HepG2 (cell line): ENCODE measurements at regions not wholly inside any gene's neighbourhood (a gene's known extent, or its start where the extent isn't known, plus 50 kb on each side); places are given as distances from the start of the nearest gene placed in this dataset.

Experiments
- ATAC-seq: fragments of 200-7000 bp; cut with Tn5 transposase; 3 replicates; pipeline ENCODE4 v1.9.1; 2020; ENCODE audit warnings: mild to moderate bottlenecking, moderate library complexity
- BruUV-seq: library from RNA; stranded (reverse); fragments of 400-500 nt; replicated peaks from 2 replicates; lab custom pipeline; 2021; lab: Mats Ljungman, UMichigan
- CTCF ChIA-PET: fragments of 300-600 bp; formaldehyde crosslinking; extraction: SDS; loops from one replicate; lab custom pipeline; 2021; ENCODE audit warnings: low total read pairs, inconsistent platforms, low intra/inter-chr PET ratio; lab: Yijun Ruan, JAX
- POLR2A ChIA-PET: fragments of 350-600 bp; sonication (Branson Sonifier 250); formaldehyde crosslinking; loops from one replicate; lab custom pipeline; 2020; ENCODE audit warnings: antibody characterized with exemption, inconsistent platforms; lab: Yijun Ruan, JAX
- DNase-seq: peaks from one replicate; pipeline ENCODE4 v3.0.0-alpha.2; 2015; ENCODE audit warnings: low spot score
- FAIRE-seq: peaks from 3 replicates; lab custom pipeline; 2011; peaks lifted over from hg19 to GRCh38; lab: Jason Lieb, UNC
- H2AFZ ChIP-seq: one replicate; pipeline ENCODE4 v1.6.1; 2011; ENCODE audit warnings: low read length, inconsistent platforms
- H3K27ac ChIP-seq: fragments of 300-600 bp; 3 replicates; pipeline ENCODE4 v1.8.0; 2011; ENCODE audit warnings: mixed run types, mild to moderate bottlenecking, mixed read lengths, low read length, inconsistent platforms; ENCODE audit not compliant: insufficient read depth; ENCODE audit errors: extremely low read length
- H3K27me3 ChIP-seq, 2 experiments: fragments of 200-600 bp in 1 of 2; 2 replicates in 1 of 2; 3 replicates in 1 of 2; pipeline versions ENCODE4 v1.6.0 to v1.8.0; 2011; ENCODE audit warnings: low read length in 2 of 2, mild to moderate bottlenecking in 2 of 2, moderate library complexity in 2 of 2, inconsistent platforms in 1 of 2; ENCODE audit not compliant: insufficient read depth in 2 of 2, control insufficient read depth in 1 of 2
- H3K36me3 ChIP-seq, 2 experiments: fragments of 200-600 bp in 1 of 2; replicated peaks in 1 of 2; 2 replicates in 1 of 2; 3 replicates in 1 of 2; pipeline versions ENCODE4 v1.5.1 to v1.8.0; 2011; ENCODE audit warnings: low read length in 2 of 2, inconsistent platforms in 1 of 2; ENCODE audit not compliant: insufficient read depth in 2 of 2, control insufficient read depth in 1 of 2
- H3K4me1 ChIP-seq: 2 replicates; pipeline ENCODE4 v1.5.1; 2012; ENCODE audit warnings: low read length, inconsistent platforms; ENCODE audit not compliant: insufficient read depth
- H3K4me2 ChIP-seq: 2 replicates; pipeline ENCODE4 v1.6.0; 2011; ENCODE audit warnings: low read depth, low read length, inconsistent platforms
- H3K4me3 ChIP-seq, 3 experiments: fragments of 200-600 bp in 1 of 3; sonication (generic), shearing (Covaris generic) in 1 of 3; replicated peaks in 1 of 3; 2 replicates each; pipeline ENCODE4 v1.5.1; 2011 to 2016; ENCODE audit warnings: low read length in 3 of 3, inconsistent platforms in 2 of 3, low read depth in 2 of 3, mild to moderate bottlenecking in 2 of 3, control low read depth in 1 of 3, mixed read lengths in 1 of 3; ENCODE audit not compliant: insufficient read depth in 1 of 3
- H3K79me2 ChIP-seq: one replicate; pipeline ENCODE4 v1.6.1; 2011; ENCODE audit warnings: low read length, inconsistent platforms; ENCODE audit not compliant: insufficient read depth
- H3K9ac ChIP-seq: 2 replicates; pipeline ENCODE4 v1.6.0; 2011; ENCODE audit warnings: mild to moderate bottlenecking, low read depth, low read length, inconsistent platforms; ENCODE audit not compliant: insufficient read depth
- H3K9me3 ChIP-seq: 2 replicates; pipeline ENCODE4 v1.5.1; 2012; ENCODE audit warnings: mild to moderate bottlenecking, low read length
- H4K20me1 ChIP-seq: 2 replicates; pipeline ENCODE4 v1.6.0; 2011; ENCODE audit warnings: inconsistent platforms, mild to moderate bottlenecking, low read length, moderate library complexity; ENCODE audit not compliant: insufficient read depth
- KAT8 ChIP-seq: IDR thresholded peaks from 2 replicates; pipeline ENCODE4 v1.6.1; 2016; ENCODE audit warnings: missing genetic modification reagents, missing compliant biosample characterization
- KLF16 ChIP-seq, 2 experiments: sonication (generic) in 1 of 2; formaldehyde crosslinking in 1 of 2; IDR thresholded peaks; 2 replicates each; pipeline versions ENCODE4 v1.6.1 to v1.8.0; 2016 to 2023; ENCODE audit warnings: missing genetic modification reagents in 2 of 2, missing compliant biosample characterization in 1 of 2
- RBM22 ChIP-seq: fragments of 200-400 bp; formaldehyde crosslinking; optimal IDR thresholded peaks from 2 replicates; pipeline ENCODE3; 2017; ENCODE audit warnings: mild to moderate bottlenecking, low read length, moderate library complexity
- THAP11 ChIP-seq: IDR thresholded peaks from 2 replicates; pipeline ENCODE4 v1.6.1; 2016; ENCODE audit warnings: missing biosample characterization, missing genetic modification reagents
- ZNF230 ChIP-seq: sonication (generic); formaldehyde crosslinking; IDR thresholded peaks from 2 replicates; pipeline ENCODE4 v1.4.0; 2020; ENCODE audit warnings: mild to moderate bottlenecking, missing genetic modification reagents
- ZNF260 ChIP-seq: sonication (generic); formaldehyde crosslinking; IDR thresholded peaks from 2 replicates; pipeline ENCODE4 v1.4.0; 2020; ENCODE audit warnings: missing genetic modification reagents, low read depth, mild to moderate bottlenecking, borderline replicate concordance
- ZNF737 ChIP-seq: sonication (generic); formaldehyde crosslinking; IDR thresholded peaks from 2 replicates; pipeline ENCODE4 v1.5.0; 2020; ENCODE audit warnings: missing genetic modification reagents, mild to moderate bottlenecking, borderline replicate concordance
- ZNF747 ChIP-seq: sonication (generic); formaldehyde crosslinking; IDR thresholded peaks from 2 replicates; pipeline ENCODE4 v1.8.1; 2023; ENCODE audit warnings: missing genetic modification reagents, mild to moderate bottlenecking, borderline replicate concordance
- WGBS: methylation state at CpG from one replicate; pipeline ENCODE4 v1.1.6; 2017; ENCODE audit warnings: low lambda C conversion rate; 5-methylcytosine and 5-hydroxymethylcytosine counted together
- in situ Hi-C: cut with HindIII; loops from 2 replicates; pipeline ENCODE4 v1.10.0; 2017; ENCODE audit warnings: low pct_unique_long_range_greater_than_20kb; ENCODE audit not compliant: extremely low pct_ligation_motif_present
- intact Hi-C: fragments of 100-400 bp; cut with micrococcal nuclease; formaldehyde crosslinking; loops from one replicate; pipeline ENCODE4 v1.10.0; 2022; ENCODE audit not compliant: unreplicated experiment
- TF ChIP-seq, protein P1 (sequence below): sonication (generic); formaldehyde crosslinking; IDR thresholded peaks from 2 replicates; pipeline ENCODE4 v1.4.0; 2020; ENCODE audit warnings: mild to moderate bottlenecking, missing genetic modification reagents
- TF ChIP-seq, protein P2 (sequence below), 2 experiments: fragments of 450-650 bp in 1 of 2; sonication (generic) in 1 of 2; formaldehyde crosslinking; IDR thresholded peaks; 2 replicates each; pipeline versions ENCODE4 v1.5.0 to v1.8.0; 2020 to 2022; ENCODE audit warnings: mild to moderate bottlenecking in 1 of 2, missing genetic modification reagents in 1 of 2

- TF ChIP-seq, protein P1, sequence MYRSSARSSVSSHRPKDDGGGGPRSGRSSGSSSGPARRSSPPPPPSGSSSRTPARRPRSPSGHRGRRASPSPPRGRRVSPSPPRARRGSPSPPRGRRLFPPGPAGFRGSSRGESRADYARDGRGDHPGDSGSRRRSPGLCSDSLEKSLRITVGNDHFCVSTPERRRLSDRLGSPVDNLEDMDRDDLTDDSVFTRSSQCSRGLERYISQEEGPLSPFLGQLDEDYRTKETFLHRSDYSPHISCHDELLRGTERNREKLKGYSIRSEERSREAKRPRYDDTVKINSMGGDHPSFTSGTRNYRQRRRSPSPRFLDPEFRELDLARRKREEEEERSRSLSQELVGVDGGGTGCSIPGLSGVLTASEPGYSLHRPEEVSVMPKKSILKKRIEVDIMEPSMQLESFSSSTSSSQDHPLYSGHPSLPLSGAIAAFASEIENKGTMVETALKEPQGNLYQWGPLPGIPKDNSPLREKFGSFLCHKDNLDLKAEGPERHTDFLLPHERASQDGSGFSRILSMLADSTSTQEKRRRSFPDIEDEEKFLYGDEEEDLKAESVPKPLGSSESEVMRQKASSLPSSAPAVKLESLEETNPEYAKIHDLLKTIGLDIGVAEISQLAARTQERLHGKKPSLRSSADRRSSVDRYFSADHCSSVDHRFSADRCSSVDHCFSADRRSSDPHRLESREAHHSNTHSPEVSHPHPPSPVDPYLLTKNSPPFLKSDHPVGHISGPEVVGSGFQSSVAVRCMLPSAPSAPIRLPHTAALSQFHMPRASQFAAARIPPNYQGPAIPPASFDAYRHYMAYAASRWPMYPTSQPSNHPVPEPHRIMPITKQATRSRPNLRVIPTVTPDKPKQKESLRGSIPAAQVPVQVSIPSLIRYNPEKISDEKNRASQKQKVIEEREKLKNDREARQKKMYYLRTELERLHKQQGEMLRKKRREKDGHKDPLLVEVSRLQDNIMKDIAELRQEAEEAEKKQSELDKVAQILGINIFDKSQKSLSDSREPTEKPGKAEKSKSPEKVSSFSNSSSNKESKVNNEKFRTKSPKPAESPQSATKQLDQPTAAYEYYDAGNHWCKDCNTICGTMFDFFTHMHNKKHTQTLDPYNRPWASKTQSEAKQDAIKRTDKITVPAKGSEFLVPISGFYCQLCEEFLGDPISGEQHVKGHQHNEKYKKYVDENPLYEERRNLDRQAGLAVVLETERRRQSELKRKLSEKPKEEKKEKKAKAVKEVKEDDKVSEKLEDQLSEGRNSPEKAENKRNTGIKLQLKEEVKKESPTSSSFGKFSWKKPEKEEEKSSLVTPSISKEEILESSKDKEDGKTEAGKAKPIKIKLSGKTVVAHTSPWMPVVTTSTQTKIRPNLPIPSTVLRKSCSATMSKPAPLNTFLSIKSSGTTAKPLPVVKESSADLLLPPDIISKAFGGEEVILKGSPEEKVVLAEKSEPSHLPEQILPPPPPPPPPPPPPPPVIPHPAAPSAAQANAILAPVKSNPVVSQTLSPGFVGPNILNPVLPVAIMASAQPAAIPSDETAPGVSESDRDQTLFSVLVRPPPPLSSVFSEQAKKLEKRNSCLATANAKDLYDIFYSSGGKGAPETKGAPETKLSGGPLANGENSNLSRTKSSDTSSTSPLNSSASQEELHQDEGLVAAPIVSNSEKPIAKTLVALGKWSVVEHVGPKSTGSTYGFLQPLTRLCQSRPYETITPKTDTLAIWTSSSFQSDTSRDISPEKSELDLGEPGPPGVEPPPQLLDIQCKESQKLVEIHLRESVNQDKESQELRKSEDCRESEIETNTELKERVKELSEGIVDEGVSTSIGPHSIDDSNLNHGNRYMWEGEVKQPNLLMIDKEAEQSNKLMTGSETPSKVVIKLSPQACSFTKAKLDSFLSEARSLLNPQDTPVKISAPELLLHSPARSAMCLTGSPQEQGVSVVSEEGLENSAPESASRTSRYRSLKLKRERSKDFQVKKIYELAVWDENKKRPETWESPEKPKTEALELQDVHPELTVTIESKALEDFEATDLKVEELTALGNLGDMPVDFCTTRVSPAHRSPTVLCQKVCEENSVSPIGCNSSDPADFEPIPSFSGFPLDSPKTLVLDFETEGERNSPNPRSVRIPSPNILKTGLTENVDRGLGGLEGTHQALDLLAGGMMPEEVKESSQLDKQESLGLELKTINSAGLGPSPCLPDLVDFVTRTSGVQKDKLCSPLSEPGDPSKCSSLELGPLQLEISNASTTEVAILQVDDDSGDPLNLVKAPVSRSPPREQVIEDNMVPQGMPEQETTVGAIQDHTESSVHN: no peak
- no peak for TF ChIP-seq ZNF260 (CRISPR knock-in tag)
- TF ChIP-seq KLF16 (CRISPR knock-in tag; IDR thresholded peaks at IDR 0.05): no peak
- no peak for TF ChIP-seq THAP11 (CRISPR knock-in tag)
Measured at GRCh38 chr3:1910322-1910721, 188.3 kb upstream of the CNTN4 start (continued).

- no peak overlapping the region for H3K9ac ChIP-seq
- H3K4me3 ChIP-seq: no peak overlapping the region
- 0% methylated on average over 4 of the region's 8 CpGs for WGBS
- BruUV-seq: no TSS peak
- intact Hi-C loops: no loop called here
- no peak overlapping the region for H3K4me2 ChIP-seq
- ATAC-seq: no peak
- in situ Hi-C loops: no loop called here
- H3K79me2 ChIP-seq: no peaks in the 10 kb centered on the region
- no peak overlapping the region for H3K27ac ChIP-seq
- H3K4me1 ChIP-seq: no peaks in the 10 kb centered on the region
- ChIA-PET CTCF (no interaction called here), POLR2A (no interaction called here)
- no peaks in the 10 kb centered on the region for H4K20me1 ChIP-seq
- H3K9me3 ChIP-seq: peaks cover 88% of the 10 kb centered on the region
- H3K27me3 ChIP-seq: no peaks in the 10 kb centered on the region
- no peak for FAIRE-seq
- H2AFZ ChIP-seq: no peak overlapping the region
- no peaks in the 10 kb centered on the region for H3K36me3 ChIP-seq
- no peak for DNase-seq
- TF ChIP-seq ZNF747 (CRISPR knock-in tag) (no peak), KAT8 (CRISPR knock-in tag) (no peak), ZNF737 (CRISPR knock-in tag) (no peak), RBM22 (no peak), ZNF230 (CRISPR knock-in tag) (no peak)
- TF ChIP-seq, protein P2, sequence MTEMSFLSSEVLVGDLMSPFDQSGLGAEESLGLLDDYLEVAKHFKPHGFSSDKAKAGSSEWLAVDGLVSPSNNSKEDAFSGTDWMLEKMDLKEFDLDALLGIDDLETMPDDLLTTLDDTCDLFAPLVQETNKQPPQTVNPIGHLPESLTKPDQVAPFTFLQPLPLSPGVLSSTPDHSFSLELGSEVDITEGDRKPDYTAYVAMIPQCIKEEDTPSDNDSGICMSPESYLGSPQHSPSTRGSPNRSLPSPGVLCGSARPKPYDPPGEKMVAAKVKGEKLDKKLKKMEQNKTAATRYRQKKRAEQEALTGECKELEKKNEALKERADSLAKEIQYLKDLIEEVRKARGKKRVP (CRISPR knock-in tag; IDR thresholded peaks at IDR 0.05): no peak
Measured at GRCh38 chr3:1929788-1930414, 168.8 kb upstream of the CNTN4 start.
